SK-N-SH treated with all-trans-retinoic acid at 6 μM for 48 hours (cell line): ENCODE measurements at regions not wholly inside any gene's neighbourhood (a gene's known extent, or its start where the extent isn't known, plus 50 kb on each side); places are given as distances from the start of the nearest gene placed in this dataset.

Source experiments
- ARNTL ChIP-seq: fragments of 450-650 bp; formaldehyde crosslinking; IDR thresholded peaks from 2 replicates; pipeline ENCODE4 v1.5.0; 2020; ENCODE audit warnings: low read depth, mild to moderate bottlenecking, moderate library complexity, borderline replicate concordance
- BACH2 ChIP-seq: fragments of 250-450 bp; sonication (Bioruptor Pico); IDR thresholded peaks from 2 replicates; pipeline ENCODE4 v1.9.0; 2021; ENCODE audit warnings: mild to moderate bottlenecking, borderline replicate concordance
- CSDC2 ChIP-seq: fragments of 250-450 bp; sonication (Bioruptor Pico); IDR thresholded peaks from 2 replicates; pipeline ENCODE4 v1.5.0; 2020; ENCODE audit warnings: mild to moderate bottlenecking, moderate library complexity
- ISL1 ChIP-seq: fragments of 250-450 bp; sonication (Bioruptor Pico); IDR thresholded peaks from 2 replicates; pipeline ENCODE4 v2.1.2; 2022; ENCODE audit warnings: mild to moderate bottlenecking, moderate library complexity
- OSR1 ChIP-seq: fragments of 250-450 bp; sonication (Bioruptor Pico); IDR thresholded peaks from 2 replicates; pipeline ENCODE4 v1.8.0; 2022; ENCODE audit warnings: moderate library complexity, mild to moderate bottlenecking, inconsistent platforms
- PATZ1 ChIP-seq: fragments of 250-450 bp; sonication (Bioruptor Pico); IDR thresholded peaks from 2 replicates; pipeline ENCODE4 v1.8.0; 2020; ENCODE audit warnings: mild to moderate bottlenecking, moderate library complexity, borderline replicate concordance
- PPARA ChIP-seq: fragments of 250-450 bp; sonication (Bioruptor Pico); IDR thresholded peaks from 2 replicates; pipeline ENCODE4 v1.5.0; 2020; ENCODE audit warnings: mild to moderate bottlenecking, borderline replicate concordance
- RARB ChIP-seq: fragments of 250-450 bp; sonication (Bioruptor Pico); IDR thresholded peaks from 2 replicates; pipeline ENCODE4 v1.8.0; 2021; ENCODE audit warnings: mild to moderate bottlenecking, moderate library complexity
- TOX ChIP-seq: fragments of 250-450 bp; sonication (Bioruptor Pico); IDR thresholded peaks from 2 replicates; pipeline ENCODE4 v1.8.0; 2021; ENCODE audit warnings: mild to moderate bottlenecking, moderate library complexity, borderline replicate concordance
- TSHZ2 ChIP-seq: fragments of 250-450 bp; sonication (Bioruptor Pico); IDR thresholded peaks from 2 replicates; pipeline ENCODE4 v1.5.0; 2020; ENCODE audit warnings: mild to moderate bottlenecking, moderate library complexity
- ZFP3 ChIP-seq: fragments of 250-450 bp; sonication (Bioruptor Pico); IDR thresholded peaks from 2 replicates; pipeline ENCODE4 v1.5.0; 2020; ENCODE audit warnings: mild to moderate bottlenecking, moderate library complexity

- TF ChIP-seq OSR1 (CRISPR knock-in tag) (no peak), PPARA (CRISPR knock-in tag) (no peak), ISL1 (CRISPR knock-in tag) (no peak), TOX (no peak), TSHZ2 (CRISPR knock-in tag) (no peak), PATZ1 (CRISPR knock-in tag) (no peak), ZFP3 (no peak), ARNTL (CRISPR knock-in tag) (no peak), BACH2 (CRISPR knock-in tag) (no peak), RARB (CRISPR knock-in tag) (no peak), CSDC2 (CRISPR knock-in tag) (no peak)
Measured at GRCh38 chr20:39263076-39263475, 300.9 kb downstream of the DHX35 start.
